AG04449 (cell line): ENCODE measurements at regions not wholly inside any gene's neighbourhood (a gene's known extent, or its start where the extent isn't known, plus 50 kb on each side); places are given as distances from the start of the nearest gene placed in this dataset.

Experiments used
- CTCF ChIA-PET: fragments of 350-600 bp; formaldehyde crosslinking; extraction: SDS; loops from one replicate; lab custom pipeline; 2021; ENCODE audit warnings: antibody characterized with exemption; lab: Yijun Ruan, JAX
- POLR2A ChIA-PET: fragments of 400-600, 350-600 bp; formaldehyde crosslinking; extraction: SDS; loops from one replicate; lab custom pipeline; 2020; ENCODE audit warnings: antibody characterized with exemption, inconsistent platforms; lab: Yijun Ruan, JAX
- DNase-seq: peaks from one replicate; pipeline ENCODE4 v3.0.0-alpha.2; 2010; ENCODE audit warnings: low read depth, low spot score
- H3K4me3 ChIP-seq: 2 replicates; pipeline ENCODE4 v1.5.1; 2011; ENCODE audit warnings: low read depth, mild to moderate bottlenecking, control low read depth, low read length
- TF ChIP-seq, protein P1 (sequence below): IDR thresholded peaks from one replicate; pipeline ENCODE4 v1.5.1; 2011; ENCODE audit warnings: mild to moderate bottlenecking, moderate library complexity, low read length, control low read depth, inconsistent platforms; ENCODE audit not compliant: insufficient read depth; ENCODE audit errors: missing control alignments

DNA sequence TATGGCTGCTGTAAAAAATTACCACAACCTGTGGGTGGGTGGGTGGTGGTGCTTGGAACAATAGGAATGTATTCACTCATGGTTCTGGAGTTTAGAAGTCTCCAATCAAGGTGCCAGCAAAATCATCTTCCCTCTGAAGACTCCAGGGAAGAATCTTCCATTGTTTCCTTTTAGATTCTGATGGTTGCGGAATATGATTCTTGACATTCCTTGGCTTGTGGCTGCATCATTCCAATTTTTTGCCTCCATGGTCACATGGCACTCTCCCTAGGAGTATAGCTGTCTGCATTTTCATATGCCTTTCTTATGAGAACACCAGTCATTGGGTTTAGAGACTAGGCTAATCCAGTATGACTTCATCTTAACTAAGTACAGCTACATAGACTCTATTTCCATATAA is 401.0 kb downstream of the HS3ST3B1 start:
- POLR2A ChIA-PET, result no interaction called here
- TF ChIP-seq, protein P1, sequence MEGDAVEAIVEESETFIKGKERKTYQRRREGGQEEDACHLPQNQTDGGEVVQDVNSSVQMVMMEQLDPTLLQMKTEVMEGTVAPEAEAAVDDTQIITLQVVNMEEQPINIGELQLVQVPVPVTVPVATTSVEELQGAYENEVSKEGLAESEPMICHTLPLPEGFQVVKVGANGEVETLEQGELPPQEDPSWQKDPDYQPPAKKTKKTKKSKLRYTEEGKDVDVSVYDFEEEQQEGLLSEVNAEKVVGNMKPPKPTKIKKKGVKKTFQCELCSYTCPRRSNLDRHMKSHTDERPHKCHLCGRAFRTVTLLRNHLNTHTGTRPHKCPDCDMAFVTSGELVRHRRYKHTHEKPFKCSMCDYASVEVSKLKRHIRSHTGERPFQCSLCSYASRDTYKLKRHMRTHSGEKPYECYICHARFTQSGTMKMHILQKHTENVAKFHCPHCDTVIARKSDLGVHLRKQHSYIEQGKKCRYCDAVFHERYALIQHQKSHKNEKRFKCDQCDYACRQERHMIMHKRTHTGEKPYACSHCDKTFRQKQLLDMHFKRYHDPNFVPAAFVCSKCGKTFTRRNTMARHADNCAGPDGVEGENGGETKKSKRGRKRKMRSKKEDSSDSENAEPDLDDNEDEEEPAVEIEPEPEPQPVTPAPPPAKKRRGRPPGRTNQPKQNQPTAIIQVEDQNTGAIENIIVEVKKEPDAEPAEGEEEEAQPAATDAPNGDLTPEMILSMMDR, result no peak
- no peak overlapping the region for H3K4me3 ChIP-seq
- CTCF ChIA-PET, result no interaction called here
- no peak for DNase-seq

DNA sequence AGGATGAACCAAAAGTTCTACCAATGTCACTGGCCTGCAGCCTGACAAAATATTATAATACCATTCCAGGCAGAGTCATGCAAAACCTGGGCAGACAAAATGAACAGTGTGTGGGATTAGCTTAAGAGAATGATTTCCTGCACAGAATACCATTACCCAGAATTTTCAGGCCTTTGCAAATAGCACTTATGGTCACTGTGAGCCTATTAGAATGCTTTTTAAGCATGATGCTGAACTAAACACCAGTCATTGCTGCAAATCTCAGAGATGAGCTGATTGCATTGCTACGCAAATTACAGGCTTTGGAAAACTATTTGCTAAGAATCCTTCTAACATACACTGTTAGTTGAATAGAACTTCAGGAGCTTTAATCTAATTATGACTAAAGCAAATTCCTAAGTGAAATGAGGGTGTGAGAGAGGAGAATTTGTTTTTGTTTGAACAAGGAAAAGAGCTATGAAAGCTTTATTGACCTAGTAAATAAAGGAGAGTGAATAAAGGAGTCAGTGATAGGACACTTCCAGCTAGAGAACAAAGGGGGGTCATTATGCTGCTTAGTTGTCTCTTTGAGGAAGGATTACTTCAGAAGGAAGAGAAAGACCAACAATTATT is 398.8 kb downstream of the HS3ST3B1 start:
- TF ChIP-seq, protein P1, result no peak
- DNase-seq, result no peak
- H3K4me3 ChIP-seq, result no peak overlapping the region
- ChIA-PET POLR2A (no interaction called here), CTCF (interaction anchor here (2.3 kb wide), 1 partner anchor 10 kb away, joined by 6 read pairs; no protein-coding TSS in a partner anchor)

DNA sequence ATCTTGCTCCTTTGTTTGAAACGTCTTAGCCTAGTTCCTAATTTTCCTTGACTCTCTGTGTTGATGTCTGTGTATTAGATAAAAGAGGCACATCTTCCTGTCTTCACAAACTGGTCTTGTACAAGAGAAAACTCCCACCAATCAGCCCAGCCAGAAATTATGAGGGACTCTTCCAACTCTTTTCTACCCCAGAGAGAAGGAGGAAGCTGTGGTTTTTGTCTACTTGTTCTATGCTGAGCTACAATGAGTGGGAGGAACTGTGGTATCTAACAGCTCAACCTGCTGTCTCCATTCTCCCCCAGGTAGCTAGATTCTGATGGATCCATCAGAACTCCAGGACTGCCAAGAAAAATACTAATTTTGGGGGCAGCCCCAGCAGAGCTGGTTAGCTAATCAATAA is 392.5 kb downstream of the HS3ST3B1 start:
- CTCF ChIA-PET, result no interaction called here
- no peak overlapping the region for H3K4me3 ChIP-seq
- POLR2A ChIA-PET, result no interaction called here
- no peak for DNase-seq
- TF ChIP-seq, protein P1, result no peak

DNA sequence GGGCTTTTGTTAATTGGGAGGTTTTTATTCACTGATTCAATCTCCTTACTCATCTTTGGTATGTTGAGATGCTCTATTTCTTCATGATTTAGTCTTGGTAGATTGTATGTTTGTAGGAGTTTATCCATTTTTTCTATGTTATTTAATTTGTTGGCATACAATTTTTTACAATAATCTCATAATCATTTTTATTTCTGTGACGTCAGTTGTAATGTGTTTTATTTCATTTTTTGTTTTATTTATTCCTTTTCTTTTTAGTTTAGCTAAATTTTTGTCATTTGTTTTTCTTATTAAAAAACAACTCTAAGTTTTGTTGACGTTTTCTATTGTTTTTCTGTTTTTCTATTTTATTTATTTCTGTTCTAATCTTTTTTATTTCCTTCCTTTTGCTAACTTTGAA is 389.8 kb downstream of the HS3ST3B1 start:
- no peak for DNase-seq
- POLR2A ChIA-PET, result no interaction called here
- TF ChIP-seq, protein P1, result no peak
- CTCF ChIA-PET, result no interaction called here
- H3K4me3 ChIP-seq, result no peak overlapping the region

DNA sequence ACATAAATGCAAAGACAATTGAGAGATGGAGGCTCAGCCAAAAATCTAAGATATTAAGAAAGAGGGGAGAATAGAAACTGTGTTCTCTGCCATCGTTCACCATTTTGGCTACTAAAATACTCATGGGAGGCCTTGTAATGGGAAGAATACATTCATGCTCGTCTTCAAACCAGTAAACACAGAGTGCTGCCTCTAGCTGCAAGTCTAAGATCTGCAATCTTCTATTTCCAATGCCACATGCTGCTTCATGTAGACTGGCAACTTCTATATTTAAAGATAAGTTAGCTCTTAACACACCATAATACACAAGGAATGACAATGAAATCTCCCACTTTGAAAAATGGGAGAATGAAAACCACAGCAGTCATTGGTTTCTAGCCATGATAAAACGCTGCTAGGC is 387.3 kb downstream of the HS3ST3B1 start:
- TF ChIP-seq, protein P1, result no peak
- H3K4me3 ChIP-seq, result no peak overlapping the region
- CTCF ChIA-PET, result no interaction called here
- DNase-seq, result no peak
- POLR2A ChIA-PET, result no interaction called here

GRCh38 chr17:14672830-14673229 is 371.9 kb downstream of the HS3ST3B1 start:
- H3K4me3 ChIP-seq, result no peak overlapping the region
- ChIA-PET CTCF (no interaction called here), POLR2A (interaction anchor here (1.1 kb wide), 1 partner anchor 370 kb away, joined by 3 read pairs; no protein-coding TSS in a partner anchor)
- DNase-seq, result peak; percentile 29
- TF ChIP-seq, protein P1, result no peak
